ENCODE measurements at regions not wholly inside any gene's neighbourhood (a gene's known extent, or its start where the extent isn't known, plus 50 kb on each side); places are given as distances from the start of the nearest gene placed in this dataset.

DNA sequence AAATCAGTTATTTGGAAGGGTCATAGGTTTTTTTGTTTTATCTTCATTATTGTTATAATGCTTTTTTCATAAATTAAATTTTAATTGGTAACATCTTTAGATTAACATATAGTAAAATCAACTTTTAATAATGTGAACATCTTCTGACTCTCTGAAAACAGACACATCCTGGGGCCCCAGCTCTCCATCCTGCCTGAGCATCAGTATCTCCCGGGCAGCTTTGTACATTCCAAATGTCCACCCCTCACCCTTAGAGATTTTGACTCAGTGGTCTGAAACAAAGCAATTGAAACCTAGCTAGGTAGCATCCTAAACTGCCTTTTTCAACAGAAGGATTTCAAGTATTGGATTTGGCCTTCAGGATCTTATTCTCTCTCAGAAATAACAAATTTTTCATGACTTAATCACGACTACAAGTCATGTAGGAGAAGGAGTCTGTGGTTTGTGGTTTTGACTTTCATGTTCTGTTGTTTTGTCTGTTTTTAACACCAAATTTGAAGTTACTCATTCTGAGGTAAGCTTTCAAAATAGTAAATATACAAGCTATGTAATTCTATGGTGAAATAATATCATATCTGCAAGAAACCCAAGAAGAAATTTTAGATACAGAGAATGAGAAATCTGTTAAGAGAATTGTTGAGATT, 147.3 kb upstream of the UBE2E2 start (continued):
- TF ChIP-seq, protein P1, sequence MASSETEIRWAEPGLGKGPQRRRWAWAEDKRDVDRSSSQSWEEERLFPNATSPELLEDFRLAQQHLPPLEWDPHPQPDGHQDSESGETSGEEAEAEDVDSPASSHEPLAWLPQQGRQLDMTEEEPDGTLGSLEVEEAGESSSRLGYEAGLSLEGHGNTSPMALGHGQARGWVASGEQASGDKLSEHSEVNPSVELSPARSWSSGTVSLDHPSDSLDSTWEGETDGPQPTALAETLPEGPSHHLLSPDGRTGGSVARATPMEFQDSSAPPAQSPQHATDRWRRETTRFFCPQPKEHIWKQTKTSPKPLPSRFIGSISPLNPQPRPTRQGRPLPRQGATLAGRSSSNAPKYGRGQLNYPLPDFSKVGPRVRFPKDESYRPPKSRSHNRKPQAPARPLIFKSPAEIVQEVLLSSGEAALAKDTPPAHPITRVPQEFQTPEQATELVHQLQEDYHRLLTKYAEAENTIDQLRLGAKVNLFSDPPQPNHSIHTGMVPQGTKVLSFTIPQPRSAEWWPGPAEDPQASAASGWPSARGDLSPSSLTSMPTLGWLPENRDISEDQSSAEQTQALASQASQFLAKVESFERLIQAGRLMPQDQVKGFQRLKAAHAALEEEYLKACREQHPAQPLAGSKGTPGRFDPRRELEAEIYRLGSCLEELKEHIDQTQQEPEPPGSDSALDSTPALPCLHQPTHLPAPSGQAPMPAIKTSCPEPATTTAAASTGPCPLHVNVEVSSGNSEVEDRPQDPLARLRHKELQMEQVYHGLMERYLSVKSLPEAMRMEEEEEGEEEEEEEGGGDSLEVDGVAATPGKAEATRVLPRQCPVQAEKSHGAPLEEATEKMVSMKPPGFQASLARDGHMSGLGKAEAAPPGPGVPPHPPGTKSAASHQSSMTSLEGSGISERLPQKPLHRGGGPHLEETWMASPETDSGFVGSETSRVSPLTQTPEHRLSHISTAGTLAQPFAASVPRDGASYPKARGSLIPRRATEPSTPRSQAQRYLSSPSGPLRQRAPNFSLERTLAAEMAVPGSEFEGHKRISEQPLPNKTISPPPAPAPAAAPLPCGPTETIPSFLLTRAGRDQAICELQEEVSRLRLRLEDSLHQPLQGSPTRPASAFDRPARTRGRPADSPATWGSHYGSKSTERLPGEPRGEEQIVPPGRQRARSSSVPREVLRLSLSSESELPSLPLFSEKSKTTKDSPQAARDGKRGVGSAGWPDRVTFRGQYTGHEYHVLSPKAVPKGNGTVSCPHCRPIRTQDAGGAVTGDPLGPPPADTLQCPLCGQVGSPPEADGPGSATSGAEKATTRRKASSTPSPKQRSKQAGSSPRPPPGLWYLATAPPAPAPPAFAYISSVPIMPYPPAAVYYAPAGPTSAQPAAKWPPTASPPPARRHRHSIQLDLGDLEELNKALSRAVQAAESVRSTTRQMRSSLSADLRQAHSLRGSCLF (CRISPR knock-in tag; IDR thresholded peaks at IDR 0.05; ENCODE audit: borderline replicate concordance) = no peak
- TF ChIP-seq, protein P2, sequence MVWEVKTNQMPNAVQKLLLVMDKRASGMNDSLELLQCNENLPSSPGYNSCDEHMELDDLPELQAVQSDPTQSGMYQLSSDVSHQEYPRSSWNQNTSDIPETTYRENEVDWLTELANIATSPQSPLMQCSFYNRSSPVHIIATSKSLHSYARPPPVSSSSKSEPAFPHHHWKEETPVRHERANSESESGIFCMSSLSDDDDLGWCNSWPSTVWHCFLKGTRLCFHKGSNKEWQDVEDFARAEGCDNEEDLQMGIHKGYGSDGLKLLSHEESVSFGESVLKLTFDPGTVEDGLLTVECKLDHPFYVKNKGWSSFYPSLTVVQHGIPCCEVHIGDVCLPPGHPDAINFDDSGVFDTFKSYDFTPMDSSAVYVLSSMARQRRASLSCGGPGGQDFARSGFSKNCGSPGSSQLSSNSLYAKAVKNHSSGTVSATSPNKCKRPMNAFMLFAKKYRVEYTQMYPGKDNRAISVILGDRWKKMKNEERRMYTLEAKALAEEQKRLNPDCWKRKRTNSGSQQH (CRISPR knock-in tag; IDR thresholded peaks at IDR 0.05; ENCODE audit: low read depth) = no peak
- TF ChIP-seq SUZ12 (IDR thresholded peaks at IDR 0.05; ENCODE audit: low read depth, low read length) (no peak), SRSF4 (IDR thresholded peaks at IDR 0.05; ENCODE audit: low read depth, low read length, poor library complexity, severe bottlenecking) (no peak), ZNF839 (CRISPR knock-in tag; IDR thresholded peaks at IDR 0.05; ENCODE audit: borderline replicate concordance) (no peak), MAFF (IDR thresholded peaks at IDR 0.05; ENCODE audit: low read depth, low read length) (no peak), ZNF878 (CRISPR knock-in tag; IDR thresholded peaks at IDR 0.05) (no peak)

All from HepG2 (cell line).